K562 (cell line): ENCODE measurements at regions not wholly inside any gene's neighbourhood (a gene's known extent, or its start where the extent isn't known, plus 50 kb on each side); places are given as distances from the start of the nearest gene placed in this dataset.
"Not testable (repeated sequence)": the region's sequence is repeated elsewhere in the genome, so short reads cannot be mapped to it uniquely, and the experiment has no call there.

Experiments
- ATAC-seq: fragments of 200-7000 bp; cut with Tn5 transposase; 3 replicates; pipeline ENCODE4 v1.9.1; 2020; ENCODE audit warnings: moderate library complexity
- BruUV-seq: library from RNA; stranded (reverse); fragments of 400-500 nt; replicated peaks from 2 replicates; lab custom pipeline; 2021; lab: Mats Ljungman, UMichigan
- CTCF ChIA-PET: fragments of 300-600 bp; formaldehyde crosslinking; extraction: SDS; loops from one replicate; lab custom pipeline; 2021; ENCODE audit warnings: low intra/inter-chr PET ratio; lab: Yijun Ruan, JAX
- POLR2A ChIA-PET: fragments of 300-600, 350-650 bp; sonication (Branson Sonifier 250); formaldehyde crosslinking; extraction: SDS; loops from one replicate; lab custom pipeline; 2021; ENCODE audit warnings: antibody characterized with exemption, inconsistent platforms; lab: Yijun Ruan, JAX
- DNase-seq, 4 experiments: peaks; one replicate each; pipeline versions ENCODE4 v3.0.0 to v3.0.0-alpha.2; 2011 to 2018; ENCODE audit warnings: low spot score in 3 of 4, mixed read lengths in 3 of 4; ENCODE audit errors: extremely low read depth in 1 of 4
- FAIRE-seq: peaks from 2 replicates; lab custom pipeline; 2011; peaks lifted over from hg19 to GRCh38; lab: Jason Lieb, UNC
- H2AFZ ChIP-seq: 2 replicates; pipeline ENCODE4 v1.6.0; 2011; ENCODE audit warnings: low read depth, low read length, control low read depth, inconsistent platforms
- H3K27ac ChIP-seq: fragments of 200-600 bp; 3 replicates; pipeline ENCODE4 v1.8.0; 2011; ENCODE audit warnings: low read depth, mild to moderate bottlenecking, control low read depth, inconsistent platforms, low read length, moderate library complexity, mixed read lengths; ENCODE audit errors: extremely low read depth
- H3K27me3 ChIP-seq, 2 experiments: fragments of 300-600 bp in 1 of 2; 2 replicates in 1 of 2; 3 replicates in 1 of 2; pipeline versions ENCODE4 v1.6.0 to v1.8.0; 2011; ENCODE audit warnings: inconsistent platforms in 2 of 2, low read length in 2 of 2, mild to moderate bottlenecking in 1 of 2, mixed read lengths in 1 of 2, moderate library complexity in 1 of 2; ENCODE audit not compliant: control insufficient read depth in 2 of 2, insufficient read depth in 2 of 2
- H3K36me3 ChIP-seq: fragments of 300-600 bp; 3 replicates; pipeline ENCODE4 v1.8.0; 2011; ENCODE audit warnings: mild to moderate bottlenecking, low read length, inconsistent platforms; ENCODE audit not compliant: control insufficient read depth, insufficient read depth
- H3K4me1 ChIP-seq, 2 experiments: fragments of 200-600 bp in 1 of 2; replicated peaks in 1 of 2; 2 replicates in 1 of 2; 3 replicates in 1 of 2; pipeline versions ENCODE4 v1.5.1 to v1.8.0; 2011; ENCODE audit warnings: inconsistent platforms in 2 of 2, low read length in 2 of 2, mild to moderate bottlenecking in 1 of 2, mixed read lengths in 1 of 2, moderate library complexity in 1 of 2; ENCODE audit not compliant: control insufficient read depth in 2 of 2, insufficient read depth in 2 of 2
- H3K4me2 ChIP-seq: 2 replicates; pipeline ENCODE4 v1.6.1; 2011; ENCODE audit warnings: low read length, control low read depth, inconsistent platforms, mixed read lengths; ENCODE audit not compliant: insufficient read depth
- H3K4me3 ChIP-seq: fragments of 200-600 bp; sonication (generic), shearing (Covaris generic); 2 replicates; pipeline ENCODE4 v1.5.1; 2016; ENCODE audit warnings: control low read depth, inconsistent platforms
- H3K79me2 ChIP-seq: fragments of 200-600 bp; 3 replicates; pipeline ENCODE4 v1.8.0; 2011; ENCODE audit warnings: low read length, inconsistent platforms; ENCODE audit not compliant: control insufficient read depth, insufficient read depth
- H3K9ac ChIP-seq, 2 experiments: 2 replicates each; pipeline versions ENCODE4 v1.6.0 to v1.6.1; 2011; ENCODE audit warnings: low read depth in 2 of 2, low read length in 2 of 2, control low read depth in 1 of 2, inconsistent platforms in 1 of 2, mild to moderate bottlenecking in 1 of 2, mixed read lengths in 1 of 2; ENCODE audit not compliant: insufficient read depth in 1 of 2
- H3K9me1 ChIP-seq: one replicate; pipeline ENCODE4 v1.6.0; 2011; ENCODE audit warnings: inconsistent platforms, mild to moderate bottlenecking, low read length, moderate library complexity; ENCODE audit not compliant: control insufficient read depth, insufficient read depth
- H3K9me3 ChIP-seq: replicated peaks from 2 replicates; pipeline ENCODE4 v1.5.1; 2011; ENCODE audit warnings: low read depth, low read length, inconsistent platforms; ENCODE audit not compliant: control insufficient read depth, insufficient read depth
- H4K20me1 ChIP-seq: replicated peaks from 2 replicates; pipeline ENCODE4 v1.6.1; 2011; ENCODE audit warnings: low read length, inconsistent platforms, mixed read lengths; ENCODE audit not compliant: control insufficient read depth, insufficient read depth
- MAFG ChIP-seq: fragments of 450-650 bp; conservative IDR thresholded peaks from 2 replicates; pipeline ENCODE4 v1.6.1; 2016; ENCODE audit warnings: missing genetic modification characterization, missing compliant biosample characterization
- MAFK ChIP-seq: IDR thresholded peaks from 2 replicates; pipeline ENCODE4 v1.6.1; 2011; ENCODE audit warnings: low read length, improper control_type of control experiment
- PHB2 ChIP-seq: fragments of 450-650 bp; IDR thresholded peaks from 2 replicates; pipeline ENCODE4 v1.6.1; 2017; ENCODE audit warnings: low read depth
- PURB ChIP-seq: sonication (generic); formaldehyde crosslinking; IDR thresholded peaks from 2 replicates; pipeline ENCODE4 v1.9.0; 2021; ENCODE audit warnings: low read depth, mild to moderate bottlenecking, missing genetic modification reagents
- ZBED1 ChIP-seq: IDR thresholded peaks from 2 replicates; pipeline ENCODE4 v1.6.1; 2014
- WGBS: fragments of 100-300 bp; shearing (Covaris generic); methylation state at CpG from one replicate; pipeline ENCODE4 v1.1.6; 2016; ENCODE audit warnings: low coverage, mixed read lengths; ENCODE audit not compliant: insufficient coverage; ENCODE audit errors: missing lambda C conversion rate; 5-methylcytosine and 5-hydroxymethylcytosine counted together
- in situ Hi-C: fragments of 300-500 bp; cut with MboI; formaldehyde crosslinking; loops from 4 replicates; pipeline ENCODE4 v1.15.0; 2018; ENCODE audit warnings: inconsistent platforms, mixed read lengths
- intact Hi-C: fragments of 100-400 bp; cut with micrococcal nuclease; formaldehyde crosslinking; loops from 2 replicates; pipeline ENCODE4 v1.14.2; 2022

DNA sequence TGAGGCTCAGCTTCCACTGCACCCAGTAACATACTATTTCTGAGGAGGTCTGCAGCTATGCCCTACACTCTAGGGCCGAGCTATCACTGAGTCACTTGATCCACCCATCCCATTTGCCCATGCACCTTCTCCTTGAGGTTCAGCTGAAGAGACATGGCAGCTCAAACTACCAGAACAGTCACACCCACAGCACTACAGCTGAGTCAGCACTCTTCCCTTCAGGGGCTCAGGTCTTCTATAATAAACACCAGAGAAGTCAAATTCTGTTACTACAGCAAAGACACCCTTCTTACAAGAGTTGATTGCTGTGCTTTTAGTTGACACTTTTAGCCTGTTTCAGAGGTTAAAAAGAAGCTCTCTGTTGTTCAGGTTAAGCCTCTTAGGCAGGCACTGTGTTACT is 1696.4 kb upstream of the ADGRL3 start:
- no peak overlapping the region for H3K4me2 ChIP-seq
- no peaks in the 10 kb centered on the region for H3K4me1 ChIP-seq
- in situ Hi-C loops, result no loop called here
- CTCF ChIA-PET, result no interaction called here
- WGBS, result 0% methylated on average over 1 of the region's 1 CpG
- TF ChIP-seq ZBED1, result no peak
- TF ChIP-seq MAFG (tag), result 0 out of 2 replicates have a peak, but pooled peaks have one; percentile 21
- 0 out of 2 replicates have a peak, but pooled peaks have one; percentile 31 for TF ChIP-seq MAFK
- TF ChIP-seq PURB (CRISPR knock-in tag), result no peak
- TF ChIP-seq PHB2, result no peak
- H3K36me3 ChIP-seq, result no peaks in the 10 kb centered on the region
- H4K20me1 ChIP-seq, result no peaks in the 10 kb centered on the region
- H3K79me2 ChIP-seq, result no peaks in the 10 kb centered on the region
- ATAC-seq (no peak), DNase-seq (no peak), FAIRE-seq (no peak)
- H3K4me3 ChIP-seq, result no peak overlapping the region
- H3K9me1 ChIP-seq, result no peaks in the 10 kb centered on the region
- no TSS peak for BruUV-seq
- no peaks in the 10 kb centered on the region for H3K27me3 ChIP-seq
- intact Hi-C loops, result no loop called here
- H3K9ac ChIP-seq, result no peak overlapping the region
- H3K27ac ChIP-seq, result no peak overlapping the region
- POLR2A ChIA-PET, result no interaction called here
- H3K9me3 ChIP-seq, result no peaks in the 10 kb centered on the region; the same call in 1 of the 2 replicates
- no peak overlapping the region for H2AFZ ChIP-seq

GRCh38 chr4:59511809-59512208 is 1688.3 kb upstream of the ADGRL3 start:
- H3K9ac ChIP-seq, H3K79me2 ChIP-seq, H3K36me3 ChIP-seq, H3K4me3 ChIP-seq, H3K9me1 ChIP-seq, H3K4me1 ChIP-seq, DNase-seq, FAIRE-seq, POLR2A ChIA-PET, BruUV-seq, ATAC-seq, H3K9me3 ChIP-seq, in situ Hi-C loops, H2AFZ ChIP-seq, H3K4me2 ChIP-seq, CTCF ChIA-PET, H3K27ac ChIP-seq, H3K27me3 ChIP-seq, H4K20me1 ChIP-seq, intact Hi-C loops: not testable (repeated sequence)
- WGBS, result 4% methylated on average over 11 of the region's 11 CpGs
